ENCODE measurements at regions not wholly inside any gene's neighbourhood (a gene's known extent, or its start where the extent isn't known, plus 50 kb on each side); places are given as distances from the start of the nearest gene placed in this dataset.

GRCh38 chr3:11089931-11090330, 64.4 kb upstream of the HRH1 start:
- no peak for DNase-seq (ENCODE audit: low read depth in 4 of 4, low spot score in 2 of 4)

GRCh38 chr3:11090551-11090950, 63.7 kb upstream of the HRH1 start:
- no peak for DNase-seq (ENCODE audit: low read depth in 4 of 4, low spot score in 2 of 4)

GRCh38 chr3:11091088-11091590, 63.2 kb upstream of the HRH1 start:
- no peak for DNase-seq (ENCODE audit: low read depth in 4 of 4, low spot score in 2 of 4)

- no peak for DNase-seq (ENCODE audit: low read depth in 4 of 4, low spot score in 2 of 4)
Measured at GRCh38 chr3:11091791-11092190, 62.5 kb upstream of the HRH1 start.

GRCh38 chr3:11093823-11094340, 60.4 kb upstream of the HRH1 start:
- no peak for DNase-seq (ENCODE audit: low read depth in 4 of 4, low spot score in 2 of 4)

GRCh38 chr3:11095932-11096265, 58.4 kb upstream of the HRH1 start:
- no peak for DNase-seq (ENCODE audit: low read depth in 4 of 4, low spot score in 2 of 4)

GRCh38 chr3:11096266-11097139, 57.8 kb upstream of the HRH1 start:
- DNase-seq (ENCODE audit: low read depth in 4 of 4, low spot score in 2 of 4): peak in 3 of 4 donors; percentile 41 to 52 (median 44)

- no peak for DNase-seq (ENCODE audit: low read depth in 4 of 4, low spot score in 2 of 4)
Measured at GRCh38 chr3:11099306-11099705, 55.0 kb upstream of the HRH1 start.

Data from left renal cortex interstitium (tissue), 4 donors.